GM21423 (cell line): ENCODE measurements at regions not wholly inside any gene's neighbourhood (a gene's known extent, or its start where the extent isn't known, plus 50 kb on each side); places are given as distances from the start of the nearest gene placed in this dataset.

ENCODE experiments used
- ATAC-seq: cut with Tn5 transposase; IDR thresholded peaks from one replicate; pipeline ENCODE4 v1.9.1; 2021; ENCODE audit warnings: mild to moderate bottlenecking, moderate library complexity; ENCODE audit not compliant: unreplicated experiment

GRCh38 chr20:59376109-59376841 is 75.9 kb downstream of the EDN3 start:
- no peak for ATAC-seq

GRCh38 chr20:59376998-59377397 is 76.6 kb downstream of the EDN3 start:
- no peak for ATAC-seq

GRCh38 chr20:59377842-59378241 is 77.4 kb downstream of the EDN3 start:
- ATAC-seq: no peak

- no peak for ATAC-seq
Observed at GRCh38 chr20:59378396-59378795, 78.0 kb downstream of the EDN3 start.

- ATAC-seq: no peak
Observed at GRCh38 chr20:59378966-59379365, 78.6 kb downstream of the EDN3 start.

- no peak for ATAC-seq
Observed at GRCh38 chr20:59381689-59382088, 81.3 kb downstream of the EDN3 start.

- no peak for ATAC-seq
Observed at GRCh38 chr20:59382157-59382725, 81.8 kb downstream of the EDN3 start.

GRCh38 chr20:59382907-59383306 is 82.5 kb downstream of the EDN3 start:
- ATAC-seq: no peak

GRCh38 chr20:59385038-59385437 is 84.6 kb downstream of the EDN3 start:
- no peak for ATAC-seq

- ATAC-seq: no peak
Observed at GRCh38 chr20:59385480-59385879, 85.1 kb downstream of the EDN3 start.

GRCh38 chr20:59386809-59387208 is 86.4 kb downstream of the EDN3 start:
- no peak for ATAC-seq

- no peak for ATAC-seq
Observed at GRCh38 chr20:59387891-59388290, 87.5 kb downstream of the EDN3 start.

GRCh38 chr20:59388402-59388801 is 88.0 kb downstream of the EDN3 start:
- ATAC-seq: no peak

- ATAC-seq: no peak
Observed at GRCh38 chr20:59390437-59390836, 90.0 kb downstream of the EDN3 start.

- ATAC-seq: no peak
Observed at GRCh38 chr20:59391975-59392374, 91.6 kb downstream of the EDN3 start.

GRCh38 chr20:59392736-59393135 is 92.3 kb downstream of the EDN3 start:
- no peak for ATAC-seq

- ATAC-seq: no peak
Observed at GRCh38 chr20:59393142-59393541, 92.7 kb downstream of the EDN3 start.

- no peak for ATAC-seq
Observed at GRCh38 chr20:59395729-59396128, 95.3 kb downstream of the EDN3 start.

GRCh38 chr20:59398537-59399205 is 98.3 kb downstream of the EDN3 start:
- ATAC-seq: no peak

GRCh38 chr20:59399426-59400099 is 99.2 kb downstream of the EDN3 start:
- ATAC-seq: no peak

GRCh38 chr20:59400708-59401107 is 100.3 kb downstream of the EDN3 start:
- ATAC-seq: no peak

GRCh38 chr20:59402681-59403080 is 102.3 kb downstream of the EDN3 start:
- no peak for ATAC-seq
